Upper lobe of right lung (tissue), 1 donor: ENCODE measurements at regions not wholly inside any gene's neighbourhood (a gene's known extent, or its start where the extent isn't known, plus 50 kb on each side); places are given as distances from the start of the nearest gene placed in this dataset.

Experiments
- ATAC-seq: fragments of 200-7000 bp; cut with Tn5 transposase; one replicate; pipeline ENCODE4 v1.9.1; 2020; ENCODE audit warnings: mild to moderate bottlenecking, moderate library complexity
- DNase-seq: peaks from one replicate; pipeline ENCODE4 v3.0.0-alpha.2; 2020
- H3K27ac ChIP-seq: fragments of 200-600 bp; one replicate; pipeline ENCODE4 v1.8.0; 2022
- H3K27me3 ChIP-seq: fragments of 200-600 bp; one replicate; pipeline ENCODE4 v1.8.0; 2022; ENCODE audit warnings: mild to moderate bottlenecking
- H3K36me3 ChIP-seq: fragments of 200-600 bp; one replicate; pipeline ENCODE4 v1.8.0; 2022
- H3K4me1 ChIP-seq: fragments of 200-600 bp; one replicate; pipeline ENCODE4 v1.8.0; 2022
- H3K4me3 ChIP-seq: fragments of 200-600 bp; one replicate; pipeline ENCODE4 v1.8.0; 2022; ENCODE audit warnings: mild to moderate bottlenecking
- H3K9me3 ChIP-seq: fragments of 200-600 bp; one replicate; pipeline ENCODE4 v1.8.0; 2022
- intact Hi-C: fragments of 100-400 bp; cut with DNase I; formaldehyde crosslinking; loops from one replicate; pipeline ENCODE4 v1.11.0; 2022
- TF ChIP-seq, protein P1 (sequence below): fragments of 200-600 bp; IDR thresholded peaks from one replicate; pipeline ENCODE4 v1.8.0; 2022; ENCODE audit warnings: antibody characterized with exemption
- donor health status: DM: no; HTN: yes; CAD: no; lungs with severe emphysema.

DNA sequence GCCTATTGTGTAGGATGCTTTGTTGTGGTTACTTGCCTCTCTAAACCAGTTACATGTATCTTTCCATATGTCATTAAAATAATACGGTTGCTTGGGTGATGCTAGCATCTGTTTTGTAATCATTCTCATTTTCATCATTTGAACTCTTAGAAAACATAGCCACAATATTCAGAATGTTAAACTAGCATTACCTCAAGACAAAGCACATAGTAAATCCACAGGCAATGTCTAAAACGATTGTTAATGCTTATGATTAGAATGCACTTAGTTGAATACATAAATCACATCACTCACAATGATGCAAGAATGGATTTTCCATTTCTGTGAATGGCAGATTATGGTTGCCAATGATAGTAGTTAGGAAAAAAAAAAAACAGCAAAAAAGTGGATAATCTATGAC lies 110.0 kb upstream of the NAALADL2 start:
- no peak overlapping the region for H3K4me3 ChIP-seq
- intact Hi-C loops: no loop called here
- ATAC-seq (no peak), DNase-seq (no peak)
- TF ChIP-seq, protein P1, sequence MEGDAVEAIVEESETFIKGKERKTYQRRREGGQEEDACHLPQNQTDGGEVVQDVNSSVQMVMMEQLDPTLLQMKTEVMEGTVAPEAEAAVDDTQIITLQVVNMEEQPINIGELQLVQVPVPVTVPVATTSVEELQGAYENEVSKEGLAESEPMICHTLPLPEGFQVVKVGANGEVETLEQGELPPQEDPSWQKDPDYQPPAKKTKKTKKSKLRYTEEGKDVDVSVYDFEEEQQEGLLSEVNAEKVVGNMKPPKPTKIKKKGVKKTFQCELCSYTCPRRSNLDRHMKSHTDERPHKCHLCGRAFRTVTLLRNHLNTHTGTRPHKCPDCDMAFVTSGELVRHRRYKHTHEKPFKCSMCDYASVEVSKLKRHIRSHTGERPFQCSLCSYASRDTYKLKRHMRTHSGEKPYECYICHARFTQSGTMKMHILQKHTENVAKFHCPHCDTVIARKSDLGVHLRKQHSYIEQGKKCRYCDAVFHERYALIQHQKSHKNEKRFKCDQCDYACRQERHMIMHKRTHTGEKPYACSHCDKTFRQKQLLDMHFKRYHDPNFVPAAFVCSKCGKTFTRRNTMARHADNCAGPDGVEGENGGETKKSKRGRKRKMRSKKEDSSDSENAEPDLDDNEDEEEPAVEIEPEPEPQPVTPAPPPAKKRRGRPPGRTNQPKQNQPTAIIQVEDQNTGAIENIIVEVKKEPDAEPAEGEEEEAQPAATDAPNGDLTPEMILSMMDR: no peak
- no peak overlapping the region for H3K27ac ChIP-seq
- no peaks in the 10 kb centered on the region for H3K27me3 ChIP-seq
- no peaks in the 10 kb centered on the region for H3K9me3 ChIP-seq
- no peaks in the 10 kb centered on the region for H3K36me3 ChIP-seq
- H3K4me1 ChIP-seq: no peaks in the 10 kb centered on the region

DNA sequence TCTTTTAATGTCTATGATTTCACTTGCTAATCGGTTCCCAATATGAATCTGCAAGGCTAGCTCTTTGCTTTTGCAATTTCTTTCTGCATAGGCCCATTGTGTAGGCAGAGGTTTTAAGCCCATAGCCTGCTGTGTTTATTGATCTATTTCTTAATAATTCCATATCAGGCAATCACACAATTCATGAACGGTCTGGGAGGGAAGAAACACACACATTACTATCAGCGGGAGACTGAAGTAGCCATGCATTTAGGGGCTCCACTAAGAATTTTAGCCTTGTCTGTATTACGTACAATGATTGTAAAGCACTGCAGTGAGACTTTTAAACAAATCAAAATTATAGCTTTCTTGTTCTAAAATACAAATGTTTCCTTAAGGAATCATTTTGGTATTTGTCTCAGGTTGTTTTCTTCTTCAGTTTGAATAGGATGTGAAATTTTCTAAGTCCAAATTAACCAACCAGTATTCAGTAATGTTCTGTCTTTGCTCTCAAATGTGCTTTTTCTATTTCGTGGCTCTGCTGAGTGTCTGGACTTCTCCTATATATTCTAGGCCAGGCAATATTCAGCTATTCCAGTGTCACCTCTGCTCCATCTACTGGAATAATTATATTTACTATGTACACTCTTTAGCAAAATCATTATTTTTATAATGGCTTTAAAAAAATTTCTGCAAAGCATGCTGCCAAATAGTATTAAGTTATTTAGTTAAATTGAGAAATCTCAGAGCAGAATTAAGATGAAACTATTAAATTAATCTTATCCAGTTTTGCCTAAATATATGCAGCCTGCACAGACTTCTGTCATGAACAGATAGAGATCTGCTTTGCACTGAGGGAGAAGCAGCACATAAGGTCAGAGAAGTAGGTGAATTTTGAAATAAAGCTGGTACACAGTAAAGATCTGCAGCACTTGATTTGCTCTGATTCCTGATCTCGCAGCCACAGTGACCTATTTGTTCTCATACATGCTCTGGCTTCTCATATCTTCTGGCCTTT lies 103.0 kb upstream of the NAALADL2 start:
- H3K27ac ChIP-seq: no peak overlapping the region
- H3K27me3 ChIP-seq: no peaks in the 10 kb centered on the region
- no peaks in the 10 kb centered on the region for H3K36me3 ChIP-seq
- H3K4me1 ChIP-seq: no peaks in the 10 kb centered on the region
- ATAC-seq (no peak), DNase-seq (no peak)
- H3K9me3 ChIP-seq: no peaks in the 10 kb centered on the region
- no peak overlapping the region for H3K4me3 ChIP-seq
- intact Hi-C loops: no loop called here
- TF ChIP-seq, protein P1: no peak

DNA sequence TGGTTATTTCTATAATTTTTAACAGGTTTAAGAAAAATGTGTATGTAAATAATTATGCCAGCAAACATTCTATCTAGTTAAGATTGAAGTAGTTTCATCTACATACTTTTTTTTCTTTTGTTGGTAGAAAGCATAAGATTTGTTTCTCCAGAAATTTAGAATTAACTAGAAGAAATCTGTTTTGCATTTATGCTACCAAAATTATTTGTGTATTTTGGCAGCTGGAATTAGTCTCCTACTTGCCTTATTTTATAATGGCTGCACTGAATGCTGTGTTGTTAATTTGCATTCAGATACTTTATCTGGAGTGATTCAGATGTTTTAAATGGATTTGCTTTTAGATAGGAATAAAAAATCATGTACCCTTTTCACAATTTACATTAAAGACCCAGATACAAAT lies 100.2 kb upstream of the NAALADL2 start:
- ATAC-seq: no peak
- Histone ChIP-seq H3K27ac (no peak overlapping the region), H3K9me3 (no peaks in the 10 kb centered on the region), H3K4me1 (no peaks in the 10 kb centered on the region), H3K27me3 (no peaks in the 10 kb centered on the region), H3K4me3 (no peak overlapping the region), H3K36me3 (no peaks in the 10 kb centered on the region)
- intact Hi-C loops: no loop called here
- no peak for DNase-seq
- TF ChIP-seq, protein P1: no peak

DNA sequence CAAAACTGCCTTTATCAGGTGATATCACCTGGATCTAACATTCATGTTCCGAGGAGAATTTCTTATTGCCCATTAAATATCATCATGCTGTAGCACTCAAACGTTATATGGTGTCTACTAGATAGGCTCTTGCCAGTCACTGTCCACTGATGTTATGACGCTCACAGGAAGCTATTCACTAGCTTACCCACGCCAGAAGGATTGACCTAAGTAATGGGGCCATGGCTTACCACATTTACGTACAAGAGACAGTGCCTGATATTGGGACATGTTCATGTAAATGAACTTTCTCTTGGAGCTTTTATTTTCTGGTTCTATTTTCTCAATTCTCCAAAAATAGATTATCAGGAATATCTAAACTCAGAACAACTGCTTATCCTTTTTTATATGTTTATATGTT lies 91.7 kb upstream of the NAALADL2 start:
- Histone ChIP-seq H3K4me3 (no peak overlapping the region), H3K9me3 (no peaks in the 10 kb centered on the region), H3K36me3 (no peaks in the 10 kb centered on the region), H3K27me3 (no peaks in the 10 kb centered on the region), H3K27ac (no peak overlapping the region), H3K4me1 (no peaks in the 10 kb centered on the region)
- DNase-seq (no peak), ATAC-seq (no peak)
- TF ChIP-seq, protein P1: no peak
- intact Hi-C loops: no loop called here

DNA sequence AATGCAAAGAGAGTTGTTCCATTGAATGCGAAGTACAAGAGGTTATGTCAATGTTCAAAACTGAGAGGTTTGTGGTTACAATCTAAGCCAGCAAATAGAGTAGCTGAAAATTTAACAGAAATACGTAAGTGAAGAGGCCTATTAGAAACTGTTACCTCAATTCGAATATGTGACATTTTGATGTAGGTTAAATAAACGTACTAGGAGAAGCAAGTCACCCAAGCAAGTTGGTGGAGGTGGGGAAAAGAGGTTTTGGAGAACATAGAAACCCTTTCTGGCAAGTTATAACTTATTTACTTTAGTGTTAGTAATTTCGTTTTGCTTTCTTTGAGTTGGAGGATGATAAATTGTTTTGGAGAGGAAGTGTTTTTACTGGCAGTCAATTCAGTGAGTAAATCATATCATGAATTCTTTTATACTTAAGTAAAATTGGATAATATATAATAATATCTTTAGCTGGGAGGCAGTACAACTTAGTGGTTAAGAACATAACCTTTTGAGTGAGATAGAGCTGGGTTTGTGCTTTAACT lies 91.2 kb upstream of the NAALADL2 start:
- H3K27ac ChIP-seq: no peak overlapping the region
- H3K36me3 ChIP-seq: no peaks in the 10 kb centered on the region
- TF ChIP-seq, protein P1: no peak
- no peak for ATAC-seq
- no peaks in the 10 kb centered on the region for H3K27me3 ChIP-seq
- no peaks in the 10 kb centered on the region for H3K9me3 ChIP-seq
- no peak overlapping the region for H3K4me3 ChIP-seq
- no peak for DNase-seq
- H3K4me1 ChIP-seq: no peaks in the 10 kb centered on the region
- intact Hi-C loops: no loop called here
